HG02970 (cell line): ENCODE measurements at regions not wholly inside any gene's neighbourhood (a gene's known extent, or its start where the extent isn't known, plus 50 kb on each side); places are given as distances from the start of the nearest gene placed in this dataset.
"Not testable (repeated sequence)": the region's sequence is repeated elsewhere in the genome, so short reads cannot be mapped to it uniquely, and the experiment has no call there.

ENCODE experiments used
- ATAC-seq: cut with Tn5 transposase; IDR thresholded peaks from one replicate; pipeline ENCODE4 v1.9.1; 2021; ENCODE audit warnings: mild to moderate bottlenecking, moderate library complexity, moderate number of reproducible peaks; ENCODE audit not compliant: unreplicated experiment, low FRiP score

- ATAC-seq = no peak
These were observed 1221.0 kb downstream of the SUCLG1 start for GRCh38 chr2:83238111-83238510.

- no peak for ATAC-seq
These were observed 1224.8 kb downstream of the SUCLG1 start for GRCh38 chr2:83234246-83234645.

GRCh38 chr2:83233781-83234180 lies 1225.3 kb downstream of the SUCLG1 start:
- ATAC-seq = no peak

- no peak for ATAC-seq
These were observed 1225.8 kb downstream of the SUCLG1 start for GRCh38 chr2:83233326-83233725.

- no peak for ATAC-seq
These were observed 1229.6 kb downstream of the SUCLG1 start for GRCh38 chr2:83229443-83229842.

- ATAC-seq = no peak
These were observed 1234.4 kb downstream of the SUCLG1 start for GRCh38 chr2:83224591-83225200.

- no peak for ATAC-seq
These were observed 1237.8 kb downstream of the SUCLG1 start for GRCh38 chr2:83221258-83221657.

GRCh38 chr2:83217854-83218253 lies 1241.2 kb downstream of the SUCLG1 start:
- ATAC-seq = no peak

GRCh38 chr2:83196225-83196624 lies 1262.9 kb downstream of the SUCLG1 start:
- ATAC-seq = no peak

- no peak for ATAC-seq
These were observed 1267.8 kb downstream of the SUCLG1 start for GRCh38 chr2:83191316-83191715.

GRCh38 chr2:83186105-83186760 lies 1272.8 kb downstream of the SUCLG1 start:
- no peak for ATAC-seq

- ATAC-seq = not testable (repeated sequence)
These were observed 1278.1 kb downstream of the SUCLG1 start for GRCh38 chr2:83180862-83181530.

- ATAC-seq = no peak
These were observed 1282.5 kb downstream of the SUCLG1 start for GRCh38 chr2:83176539-83176938.

- ATAC-seq = no peak
These were observed 1286.2 kb downstream of the SUCLG1 start for GRCh38 chr2:83172841-83173240.

- ATAC-seq = no peak
These were observed 1290.7 kb downstream of the SUCLG1 start for GRCh38 chr2:83168377-83168776.

- no peak for ATAC-seq
These were observed 1296.7 kb downstream of the SUCLG1 start for GRCh38 chr2:83162421-83162820.

GRCh38 chr2:83160571-83160970 lies 1298.5 kb downstream of the SUCLG1 start:
- no peak for ATAC-seq

GRCh38 chr2:83155826-83156225 lies 1303.3 kb downstream of the SUCLG1 start:
- ATAC-seq = no peak

- ATAC-seq = no peak
These were observed 1315.1 kb downstream of the SUCLG1 start for GRCh38 chr2:83143946-83144345.

- ATAC-seq = no peak
These were observed 1316.1 kb downstream of the SUCLG1 start for GRCh38 chr2:83142934-83143333.

- no peak for ATAC-seq
These were observed 1343.5 kb downstream of the SUCLG1 start for GRCh38 chr2:83115606-83116005.

- no peak for ATAC-seq
These were observed 1343.9 kb downstream of the SUCLG1 start for GRCh38 chr2:83115155-83115554.
